ENCODE measurements at regions not wholly inside any gene's neighbourhood (a gene's known extent, or its start where the extent isn't known, plus 50 kb on each side); places are given as distances from the start of the nearest gene placed in this dataset.

DNA sequence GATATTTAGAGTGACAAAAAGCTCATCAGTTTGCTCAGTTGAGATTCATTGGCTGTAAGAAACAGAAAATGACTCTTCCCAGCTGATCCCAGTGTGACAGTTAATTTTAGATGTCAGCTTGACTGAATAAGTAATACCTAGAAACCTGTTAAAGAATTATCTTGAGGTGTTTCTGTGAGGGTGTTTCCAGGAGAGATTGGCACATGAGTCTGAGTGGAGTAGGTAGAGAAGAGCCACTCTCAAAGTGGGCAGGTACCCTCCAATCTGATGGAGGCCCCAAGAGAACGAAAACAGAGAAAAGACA is 200.8 kb upstream of the BTBD3 start:
- in situ Hi-C loops (cut with HindIII; ENCODE audit: low pct_ligation_motif_present, low pct_unique_long_range_greater_than_20kb, low sequenced_read_pairs) = no loop called here
- DNase-seq = no peak

DNA sequence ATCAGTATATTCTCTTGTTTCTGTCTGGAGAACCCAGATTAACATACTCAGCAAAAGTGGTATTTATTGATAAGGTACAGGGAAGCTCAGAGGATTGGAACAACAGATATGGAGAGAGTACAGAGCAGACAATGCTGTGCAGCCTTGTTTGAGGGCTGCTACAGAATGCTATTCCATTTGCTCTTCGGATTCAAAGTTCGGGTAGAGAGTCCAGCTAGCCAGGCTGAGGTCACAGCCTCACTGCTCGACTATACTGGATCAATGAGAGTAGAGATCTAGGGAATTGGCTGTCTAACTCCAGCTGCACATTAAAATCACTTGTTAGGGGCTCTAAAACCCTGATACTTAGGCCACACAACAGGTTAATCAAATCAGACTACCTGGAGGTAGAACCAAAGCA is 200.1 kb upstream of the BTBD3 start:
- in situ Hi-C loops (cut with HindIII; ENCODE audit: low pct_ligation_motif_present, low pct_unique_long_range_greater_than_20kb, low sequenced_read_pairs) = no loop called here
- no peak for DNase-seq

DNA sequence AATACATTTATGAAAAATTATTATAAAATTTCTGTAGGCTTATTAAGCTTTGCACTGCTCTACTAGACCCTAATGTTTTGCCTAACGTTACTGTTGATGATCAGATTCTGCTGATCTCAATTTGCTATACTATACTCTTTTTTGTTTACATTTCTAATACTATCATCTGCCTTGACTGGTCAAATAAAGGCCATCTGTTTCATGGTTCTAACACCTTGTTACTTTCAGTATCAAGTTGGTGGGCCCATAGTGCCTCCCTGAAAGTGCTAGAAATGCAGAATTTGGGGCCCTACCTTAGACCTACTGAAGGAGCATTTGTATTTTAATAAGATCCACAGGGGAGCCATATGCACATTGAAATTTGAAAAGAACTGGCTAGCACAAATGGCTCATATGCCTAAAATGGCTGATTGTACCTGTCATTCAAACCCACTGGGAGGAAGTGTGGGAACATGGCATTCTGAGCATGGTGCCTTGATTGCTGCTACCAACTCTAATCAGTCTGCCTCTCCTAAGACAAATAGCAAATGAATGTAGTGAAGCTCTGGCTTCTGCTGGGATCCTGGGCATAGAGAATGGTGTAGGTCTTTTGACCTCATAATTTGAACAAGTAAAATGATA is 199.1 kb upstream of the BTBD3 start:
- in situ Hi-C loops (cut with HindIII; ENCODE audit: low pct_ligation_motif_present, low pct_unique_long_range_greater_than_20kb, low sequenced_read_pairs) = no loop called here
- DNase-seq = no peak

DNA sequence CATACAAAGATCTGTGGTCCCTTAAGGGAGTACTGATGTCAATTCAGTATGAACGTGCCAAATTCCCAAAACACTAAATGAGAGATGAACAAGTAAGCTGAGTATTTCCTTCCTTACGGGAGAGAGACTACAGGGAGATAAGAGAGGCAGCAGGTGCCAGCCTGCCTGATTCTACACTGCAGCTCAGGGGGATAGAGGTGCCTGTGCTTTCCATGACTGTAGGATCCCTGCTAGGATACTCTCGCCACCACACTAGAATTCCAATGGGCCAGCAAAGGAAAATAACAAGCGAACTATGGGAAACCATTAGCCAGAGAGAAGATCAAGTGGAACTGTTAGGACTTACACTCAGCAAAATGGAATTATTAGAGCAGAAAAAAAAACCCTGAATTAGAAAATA is 198.5 kb upstream of the BTBD3 start:
- in situ Hi-C loops (cut with HindIII; ENCODE audit: low pct_ligation_motif_present, low pct_unique_long_range_greater_than_20kb, low sequenced_read_pairs) = no loop called here
- DNase-seq = no peak

DNA sequence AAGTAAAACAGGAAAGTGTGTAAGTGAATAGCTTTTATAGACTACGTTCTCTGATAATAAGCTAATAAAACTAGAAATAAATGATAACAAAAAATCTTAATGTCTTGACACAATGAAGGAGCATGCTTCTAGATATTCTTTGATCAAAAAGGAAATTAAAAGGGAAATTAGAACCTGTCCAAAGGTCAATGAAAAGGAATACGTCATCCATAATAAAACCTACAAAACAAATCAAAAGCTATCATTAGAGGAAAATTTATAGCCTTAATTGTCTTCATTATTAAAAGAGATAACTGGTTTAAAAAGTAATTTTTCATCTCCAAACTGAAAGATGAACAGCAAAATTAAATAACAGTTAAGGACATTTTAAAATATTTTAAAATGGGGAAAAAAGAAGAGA is 196.3 kb upstream of the BTBD3 start:
- DNase-seq = no peak
- in situ Hi-C loops (cut with HindIII; ENCODE audit: low pct_ligation_motif_present, low pct_unique_long_range_greater_than_20kb, low sequenced_read_pairs) = no loop called here

DNA sequence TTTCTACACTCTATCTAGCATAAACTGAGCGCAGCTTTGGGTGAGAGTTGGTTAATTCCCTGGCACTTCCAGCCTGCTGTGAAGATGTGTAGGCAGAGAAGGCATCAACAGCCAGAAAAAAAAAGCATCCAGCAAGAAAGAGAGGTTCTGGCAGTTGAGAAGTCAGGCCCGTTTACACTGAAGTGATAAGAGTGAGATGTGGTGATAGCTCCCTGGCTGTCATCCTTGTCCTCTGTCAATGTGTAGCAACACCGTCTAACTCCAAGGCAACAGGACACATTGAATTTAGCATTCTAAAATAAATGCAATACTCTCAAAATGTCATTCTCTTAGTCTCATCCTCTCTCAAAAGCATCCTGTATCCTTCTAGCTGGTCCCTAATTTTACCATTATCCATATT is 193.6 kb upstream of the BTBD3 start:
- in situ Hi-C loops (cut with HindIII; ENCODE audit: low pct_ligation_motif_present, low pct_unique_long_range_greater_than_20kb, low sequenced_read_pairs) = no loop called here
- DNase-seq = no peak

DNA sequence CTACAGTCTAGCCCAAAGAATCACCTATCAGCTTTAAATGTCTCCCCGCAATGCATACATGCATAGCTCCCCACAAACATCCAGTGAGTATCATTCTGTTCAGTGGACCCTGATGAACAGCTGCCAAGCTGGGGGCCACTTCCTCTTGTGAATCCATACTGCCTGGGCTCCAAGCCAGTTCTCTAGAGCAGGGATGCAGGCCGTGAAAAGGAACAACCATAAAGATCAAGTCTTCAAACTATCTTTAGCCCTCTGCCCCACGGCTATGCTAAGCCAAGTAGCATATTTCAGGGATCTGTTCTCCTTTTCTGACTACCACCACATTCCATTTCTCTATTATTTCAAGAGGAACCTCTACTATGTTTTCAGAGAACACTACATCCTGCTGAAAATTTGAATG is 191.7 kb upstream of the BTBD3 start:
- in situ Hi-C loops (cut with HindIII; ENCODE audit: low pct_ligation_motif_present, low pct_unique_long_range_greater_than_20kb, low sequenced_read_pairs) = no loop called here
- DNase-seq = no peak

DNA sequence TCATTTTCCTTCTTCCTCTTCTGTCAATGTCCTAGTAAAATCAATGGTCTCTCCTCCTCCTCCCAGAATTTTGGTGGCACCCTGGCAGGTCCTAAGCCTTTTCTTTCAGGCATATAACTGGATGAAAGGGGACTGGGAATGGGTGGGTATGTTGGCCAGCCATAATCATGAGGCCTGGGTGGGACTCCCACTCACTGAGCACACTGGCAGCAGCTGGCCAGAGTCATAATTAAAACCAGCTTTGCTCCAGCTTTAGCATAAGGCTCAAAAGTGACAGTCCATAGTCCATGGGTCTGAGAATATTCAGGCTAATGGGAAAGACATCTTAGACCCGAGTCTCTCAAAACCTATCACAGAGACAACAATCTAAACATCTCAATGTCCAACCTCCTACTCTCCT is 190.0 kb upstream of the BTBD3 start:
- DNase-seq = no peak
- in situ Hi-C loops (cut with HindIII; ENCODE audit: low pct_ligation_motif_present, low pct_unique_long_range_greater_than_20kb, low sequenced_read_pairs) = no loop called here

DNA sequence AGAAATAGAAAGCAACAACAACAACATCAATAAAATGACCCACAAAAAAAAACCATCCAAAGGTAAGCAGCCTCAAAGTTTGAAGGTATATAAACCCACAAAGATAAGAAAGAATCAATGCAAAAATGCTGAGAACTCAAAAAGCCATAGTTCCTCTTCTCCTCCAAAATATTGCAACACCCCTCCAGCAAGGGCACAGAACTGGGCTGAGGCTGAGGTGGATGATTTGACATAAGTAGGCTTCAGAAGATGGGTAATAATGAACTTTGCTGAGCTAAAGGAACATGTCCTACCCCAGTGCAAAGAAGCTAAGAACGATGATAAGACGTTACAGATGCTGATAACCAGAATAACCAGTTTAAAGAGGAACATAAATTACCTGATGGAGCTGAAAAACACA is 188.8 kb upstream of the BTBD3 start:
- DNase-seq = no peak
- in situ Hi-C loops (cut with HindIII; ENCODE audit: low pct_ligation_motif_present, low pct_unique_long_range_greater_than_20kb, low sequenced_read_pairs) = no loop called here

DNA sequence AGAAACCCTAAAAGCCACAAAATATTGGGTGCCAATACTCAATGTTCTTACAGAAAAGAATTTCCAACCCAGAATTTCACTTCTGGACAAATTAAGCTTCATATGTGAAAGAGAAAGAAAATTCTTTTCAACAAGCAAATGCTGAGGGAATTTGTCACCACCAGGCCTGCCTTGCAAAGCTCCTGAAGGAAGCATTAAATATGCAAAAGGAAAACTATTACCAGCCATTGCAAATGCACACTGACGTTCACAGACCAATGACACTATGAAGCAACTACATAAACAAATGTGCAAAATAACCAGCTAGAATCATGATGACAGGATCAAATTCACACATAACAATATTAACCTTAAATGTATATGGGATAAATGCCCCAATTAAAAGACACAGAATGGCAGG is 187.9 kb upstream of the BTBD3 start:
- DNase-seq = no peak
- in situ Hi-C loops (cut with HindIII; ENCODE audit: low pct_ligation_motif_present, low pct_unique_long_range_greater_than_20kb, low sequenced_read_pairs) = no loop called here

DNA sequence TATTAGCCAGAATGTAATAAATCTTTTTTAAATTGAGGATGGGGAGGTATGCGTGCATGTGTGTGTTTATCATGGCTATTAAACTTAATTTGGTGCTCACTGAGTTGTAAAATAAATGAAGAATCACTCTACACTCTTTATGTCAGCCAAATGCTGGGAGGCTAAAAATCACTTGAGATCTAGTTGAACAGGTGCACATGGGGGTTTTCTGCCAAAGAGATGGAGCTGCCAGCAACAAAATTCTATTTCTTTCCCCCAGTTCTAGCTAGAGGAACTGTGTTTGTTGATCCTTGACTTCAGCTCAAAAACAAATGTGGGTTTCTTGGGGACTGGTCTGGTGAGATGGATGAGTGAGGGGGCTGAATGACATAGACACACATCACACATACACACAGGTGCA is 183.3 kb upstream of the BTBD3 start:
- DNase-seq = no peak

DNA sequence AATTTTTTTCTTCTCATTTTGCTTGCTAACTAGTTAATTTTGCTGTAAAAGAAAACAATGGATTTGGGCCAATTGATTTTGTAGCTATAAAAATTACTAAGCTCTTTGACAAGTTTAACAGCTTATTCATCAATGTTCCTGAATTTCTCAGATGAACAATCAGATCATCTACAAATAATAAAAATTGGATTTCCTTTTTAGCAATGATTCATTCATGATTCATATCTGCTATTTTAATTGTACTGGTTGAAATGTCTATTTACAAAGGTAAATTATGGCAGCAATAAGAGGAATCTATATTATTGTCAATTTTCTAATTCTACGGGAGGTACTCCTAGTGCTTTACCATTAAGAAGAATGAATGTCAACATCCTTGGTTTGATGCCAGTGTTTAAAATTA is 178.8 kb upstream of the BTBD3 start:
- no peak for DNase-seq
- in situ Hi-C loops (cut with HindIII; ENCODE audit: low pct_ligation_motif_present, low pct_unique_long_range_greater_than_20kb, low sequenced_read_pairs) = no loop called here

More for the DNA sequence above, 183.3 kb upstream of the BTBD3 start:
- in situ Hi-C loops (cut with HindIII; ENCODE audit: low pct_ligation_motif_present, low pct_unique_long_range_greater_than_20kb, low sequenced_read_pairs) = no loop called here

DNA sequence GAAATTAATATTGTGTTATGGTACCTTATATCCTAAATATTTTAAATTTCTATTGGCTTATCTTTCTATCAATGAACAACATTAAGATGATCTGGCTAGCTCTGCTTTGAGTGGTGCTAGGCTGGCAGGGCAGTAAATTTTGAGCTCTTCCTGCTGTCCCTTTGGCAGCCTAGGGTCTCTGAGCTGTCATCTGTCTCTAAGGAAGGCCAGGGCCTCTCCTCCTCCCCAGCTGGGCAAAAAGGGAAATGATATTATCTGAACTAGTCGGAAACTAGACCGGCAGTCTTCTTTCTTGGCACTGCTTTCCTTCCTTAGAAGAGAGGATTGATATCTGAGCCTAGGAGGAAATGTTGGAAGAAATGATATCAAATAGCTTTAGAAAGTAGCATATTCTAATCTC is 176.7 kb upstream of the BTBD3 start:
- in situ Hi-C loops (cut with HindIII; ENCODE audit: low pct_ligation_motif_present, low pct_unique_long_range_greater_than_20kb, low sequenced_read_pairs) = no loop called here
- no peak for DNase-seq

DNA sequence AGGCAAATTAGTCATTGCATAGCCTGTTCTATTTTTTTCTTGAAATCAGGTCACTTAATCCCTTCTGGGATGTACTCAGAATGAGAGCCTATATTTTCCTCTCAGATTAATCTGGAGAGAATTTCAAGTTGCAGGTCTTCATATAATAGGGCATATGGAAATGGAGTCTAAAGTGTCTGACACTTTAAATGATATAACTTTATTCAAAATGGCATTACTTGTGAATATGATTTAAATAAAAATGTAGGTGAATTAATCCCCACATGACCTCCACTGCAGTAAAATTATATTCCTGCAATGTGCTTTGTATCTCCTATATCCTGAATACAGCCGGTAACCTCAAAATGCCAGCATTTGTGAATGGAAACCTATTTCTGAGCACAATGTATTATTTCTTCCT is 172.5 kb upstream of the BTBD3 start:
- DNase-seq = no peak
- in situ Hi-C loops (cut with HindIII; ENCODE audit: low pct_ligation_motif_present, low pct_unique_long_range_greater_than_20kb, low sequenced_read_pairs) = no loop called here

DNA sequence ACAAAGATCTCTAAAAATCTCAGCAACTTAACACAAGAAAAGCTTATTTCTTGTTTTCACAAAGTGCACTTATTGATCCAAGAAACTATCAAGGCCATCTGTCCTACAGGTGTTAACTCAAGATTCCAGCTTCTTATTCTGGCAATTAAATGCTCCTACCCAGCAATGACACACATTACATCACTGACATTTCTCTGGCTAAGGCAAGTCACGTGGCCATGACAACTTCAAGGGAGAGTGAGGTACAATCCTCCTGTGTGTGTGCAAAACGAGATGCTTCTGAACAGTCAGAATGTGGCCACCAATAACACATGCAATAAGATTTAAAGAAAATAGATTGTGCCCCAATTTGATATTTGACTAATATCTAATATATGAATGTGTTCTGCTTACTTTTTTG is 169.3 kb upstream of the BTBD3 start:
- no peak for DNase-seq
- in situ Hi-C loops (cut with HindIII; ENCODE audit: low pct_ligation_motif_present, low pct_unique_long_range_greater_than_20kb, low sequenced_read_pairs) = no loop called here

DNA sequence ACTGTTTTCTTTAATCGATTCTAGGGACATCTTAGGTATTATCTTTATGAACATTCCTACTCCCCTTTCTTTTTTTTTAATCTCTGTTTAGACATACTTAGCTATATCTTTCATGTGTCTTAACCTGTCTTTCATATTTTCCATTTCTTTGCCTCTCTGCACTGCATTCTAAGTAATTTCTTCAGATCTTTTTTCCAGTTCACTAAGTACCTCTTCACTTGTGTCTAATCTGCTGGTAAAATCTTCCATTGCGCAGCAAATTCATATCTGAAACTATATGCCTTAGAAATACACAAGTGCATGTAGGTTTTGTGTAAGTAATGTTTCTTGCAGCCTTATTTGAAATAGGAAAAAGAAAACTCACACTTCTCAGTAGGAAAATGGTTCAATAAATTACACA is 165.4 kb upstream of the BTBD3 start:
- DNase-seq = no peak
- in situ Hi-C loops (cut with HindIII; ENCODE audit: low pct_ligation_motif_present, low pct_unique_long_range_greater_than_20kb, low sequenced_read_pairs) = no loop called here

DNA sequence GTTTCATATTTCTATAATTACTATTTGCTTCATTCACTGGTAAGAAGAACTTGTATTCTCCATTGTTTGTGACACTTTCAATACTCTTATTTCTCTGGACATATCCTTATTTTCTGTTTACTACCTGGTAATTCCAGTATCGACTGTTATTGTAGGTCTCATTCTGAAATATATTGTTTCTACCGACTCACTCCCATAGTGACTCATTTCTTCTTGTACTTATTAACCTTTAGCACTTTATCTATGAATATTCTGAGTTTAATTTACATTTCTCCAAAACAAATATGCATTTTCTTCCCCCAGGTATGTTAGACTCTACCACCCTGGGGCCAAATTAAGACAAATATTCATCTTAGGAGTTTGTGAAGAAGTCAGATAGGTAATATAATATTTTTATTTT is 164.5 kb upstream of the BTBD3 start:
- DNase-seq = no peak
- in situ Hi-C loops (cut with HindIII; ENCODE audit: low pct_ligation_motif_present, low pct_unique_long_range_greater_than_20kb, low sequenced_read_pairs) = no loop called here

DNA sequence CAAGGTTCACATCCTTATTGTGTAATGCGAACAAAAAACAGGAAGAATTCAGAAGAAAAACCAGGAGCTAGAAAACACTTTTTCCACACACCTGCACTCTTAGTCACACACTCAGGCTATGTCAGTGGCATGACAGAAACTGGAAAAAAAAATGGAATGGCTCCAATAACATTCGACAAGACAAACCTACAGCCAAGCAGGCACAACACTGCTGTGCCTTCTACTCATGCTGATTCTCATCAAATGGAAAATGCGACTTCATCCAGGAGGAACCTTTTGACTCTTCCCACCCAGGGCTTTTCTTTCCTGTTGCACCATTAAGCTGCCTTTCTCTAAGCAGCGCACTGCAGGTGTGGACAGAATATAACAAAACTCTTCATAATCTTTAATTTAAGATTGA is 163.2 kb upstream of the BTBD3 start:
- in situ Hi-C loops (cut with HindIII; ENCODE audit: low pct_ligation_motif_present, low pct_unique_long_range_greater_than_20kb, low sequenced_read_pairs) = no loop called here
- no peak for DNase-seq

DNA sequence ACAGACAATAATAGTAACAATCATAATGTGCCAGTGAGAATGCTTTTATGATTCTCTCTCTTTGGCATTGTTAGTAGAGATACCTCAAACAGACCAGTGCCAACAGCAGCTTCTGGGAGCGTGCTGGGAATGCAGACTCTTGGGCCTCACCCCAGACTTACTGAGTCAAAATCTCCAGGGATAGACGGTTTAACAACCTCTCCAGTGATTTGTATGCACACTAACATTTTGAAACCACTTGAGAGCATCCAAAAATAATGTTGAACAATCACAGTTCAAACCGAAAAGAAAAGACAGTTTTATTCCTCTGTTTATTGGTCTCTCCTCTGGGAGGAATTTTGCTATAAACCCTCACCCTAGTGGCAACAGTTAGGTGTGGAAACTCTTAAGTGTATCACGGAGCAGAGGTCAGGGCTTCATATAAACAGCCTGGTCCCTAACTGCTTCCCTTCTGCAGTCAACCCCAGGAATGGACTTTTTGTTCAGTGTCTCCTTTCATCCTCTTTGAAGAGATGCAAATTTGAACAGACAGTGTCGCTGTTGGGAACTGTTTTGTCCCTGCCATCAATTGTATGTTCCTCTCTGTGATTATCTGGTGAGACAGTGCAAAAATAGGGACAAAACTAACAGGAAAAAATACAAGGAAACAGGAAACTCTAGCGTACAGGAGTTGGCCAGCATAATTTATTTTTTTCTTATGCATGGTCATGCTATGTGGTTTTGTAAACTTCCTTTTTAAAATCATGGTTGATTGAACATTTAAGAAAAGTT is 162.4 kb upstream of the BTBD3 start:
- in situ Hi-C loops (cut with HindIII; ENCODE audit: low pct_ligation_motif_present, low pct_unique_long_range_greater_than_20kb, low sequenced_read_pairs) = no loop called here
- no peak for DNase-seq

DNA sequence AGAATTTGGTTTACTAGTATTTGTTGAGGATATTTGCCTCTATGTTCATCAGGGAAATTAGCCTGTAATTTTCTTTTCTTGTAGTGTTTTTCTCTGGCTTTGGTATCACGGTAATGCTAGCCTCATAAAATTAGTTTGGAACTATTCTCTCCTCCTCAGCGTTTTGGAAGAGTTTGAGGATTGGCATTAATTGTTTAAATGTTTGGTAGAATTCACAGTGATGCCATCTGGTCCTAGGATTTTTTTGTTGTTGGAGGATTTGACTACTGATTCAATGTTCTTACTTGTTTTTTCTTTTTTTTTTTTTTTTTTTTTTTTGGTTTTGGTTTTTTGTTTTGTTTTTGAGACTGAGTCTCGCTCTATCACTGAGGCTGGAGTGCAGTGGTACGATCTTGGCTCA is 156.2 kb upstream of the BTBD3 start:
- in situ Hi-C loops (cut with HindIII; ENCODE audit: low pct_ligation_motif_present, low pct_unique_long_range_greater_than_20kb, low sequenced_read_pairs) = no loop called here

DNA sequence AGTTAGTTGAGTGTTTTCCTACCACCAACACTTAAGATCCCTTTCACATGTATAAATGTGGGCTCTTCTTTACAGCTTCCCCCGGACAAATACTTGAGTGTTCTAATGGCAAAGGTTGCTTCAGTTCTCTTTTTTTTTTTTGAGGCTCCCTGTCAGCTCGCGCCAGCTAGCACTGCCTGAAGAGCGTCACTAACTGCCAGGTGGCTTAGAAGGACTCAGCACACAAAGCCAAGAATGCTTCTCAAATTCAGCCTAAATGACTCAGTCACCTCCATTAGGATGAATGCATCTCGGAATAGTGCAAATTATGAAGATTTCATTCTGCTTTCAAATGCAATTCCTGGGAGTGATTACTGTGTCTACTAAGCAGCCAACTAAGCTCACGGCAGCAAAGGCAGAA is 150.7 kb upstream of the BTBD3 start:
- in situ Hi-C loops (cut with HindIII; ENCODE audit: low pct_ligation_motif_present, low pct_unique_long_range_greater_than_20kb, low sequenced_read_pairs) = no loop called here
- DNase-seq = no peak

More for the DNA sequence above, 156.2 kb upstream of the BTBD3 start:
- DNase-seq = no peak

Measured in ACHN (cell line).